ENCODE measurements at regions not wholly inside any gene's neighbourhood (a gene's known extent, or its start where the extent isn't known, plus 50 kb on each side); places are given as distances from the start of the nearest gene placed in this dataset.
A peak's percentile ranks its signal among the peaks of the same experiment; 100 is the strongest.

GRCh38 chr2:13052547-13052946 lies 335.8 kb downstream of the TRIB2 start:
- ChIA-PET CTCF (interaction anchor here (1.3 kb wide), 1 partner anchor 10 kb away, joined by 3 read pairs; no protein-coding TSS in a partner anchor), POLR2A (no interaction called here)
- Histone ChIP-seq H3K27ac (ENCODE audit: low read length in 2 of 2) (no peak overlapping the region), H4K20me1 (ENCODE audit: control insufficient read depth, insufficient read depth, low read length, poor library complexity, severe bottlenecking) (no peaks in the 10 kb centered on the region), H3K4me2 (replicated peaks; ENCODE audit: low read depth, low read length, poor library complexity, severe bottlenecking) (no peak overlapping the region), H3K79me2 (ENCODE audit: control insufficient read depth, insufficient read depth, low read length) (no peaks in the 10 kb centered on the region), H2AFZ (ENCODE audit: insufficient read depth, low read depth, low read length, poor library complexity, severe bottlenecking) (no peak overlapping the region), H3K9me3 (ENCODE audit: control extremely low read depth in 1 of 3, control insufficient read depth in 2 of 3, insufficient read depth in 1 of 3, low read length in 2 of 3) (no peaks in the 10 kb centered on the region), H3K36me3 (replicated peaks in 1 of 2; ENCODE audit: control extremely low read depth in 1 of 2, control insufficient read depth in 1 of 2, extremely low read depth in 1 of 2, insufficient read depth in 2 of 2, low read length in 1 of 2) (no peaks in the 10 kb centered on the region), H3K9ac (ENCODE audit: low read length) (no peak overlapping the region), H3K4me1 (ENCODE audit: control insufficient read depth in 2 of 2, insufficient read depth in 2 of 2, low read length in 2 of 2) (no peaks in the 10 kb centered on the region), H3K4me3 (ENCODE audit: control extremely low read depth in 1 of 5, extremely low read depth in 1 of 5, insufficient read depth in 1 of 5, low read depth in 2 of 5, low read length in 4 of 5) (no peak overlapping the region), H3K27me3 (replicated peaks in 1 of 4; ENCODE audit: control extremely low read depth in 1 of 4, control insufficient read depth in 3 of 4, insufficient read depth in 4 of 4, low read length in 3 of 4) (peaks cover 0 to 5% (median 2%) of the 10 kb centered on the region in 4 experiments)
- no CpG with 5 or more reads among the region's 4 CpGs for WGBS (ENCODE audit: insufficient coverage)
- Mint-ChIP-seq H3K4me1 (no peaks in the 10 kb centered on the region), H3K27ac (no peak overlapping the region), H3K4me3 (no peak overlapping the region), H3K9me3 (ENCODE audit: insufficient read depth) (no peaks in the 10 kb centered on the region), H3K27me3 (peaks cover 18% of the 10 kb centered on the region)
- TF ChIP-seq EZH2 (IDR thresholded peaks at IDR 0.05; ENCODE audit: borderline replicate concordance, insufficient read depth, low read depth, low read length, poor library complexity, severe bottlenecking) (no peak), CTCF (IDR thresholded peaks at IDR 0.05) (no peak)
- intact Hi-C loops (cut with micrococcal nuclease) = no loop called here
- DNase-seq (no peak), ATAC-seq (ENCODE audit: low read depth) (no peak)

GRCh38 chr2:13056259-13056843 lies 339.6 kb downstream of the TRIB2 start:
- no peak for ATAC-seq (ENCODE audit: low read depth)
- Histone ChIP-seq H3K27ac (ENCODE audit: low read length in 2 of 2) (no peak overlapping the region), H2AFZ (ENCODE audit: insufficient read depth, low read depth, low read length, poor library complexity, severe bottlenecking) (no peak overlapping the region)

More at GRCh38 chr2:13056259-13056843, 339.6 kb downstream of the TRIB2 start:
- Mint-ChIP-seq H3K4me1 (no peaks in the 10 kb centered on the region), H3K4me3 (no peak overlapping the region), H3K27me3 (peaks cover 18% of the 10 kb centered on the region), H3K9me3 (ENCODE audit: insufficient read depth) (no peaks in the 10 kb centered on the region), H3K27ac (no peak overlapping the region)
- H4K20me1 ChIP-seq (ENCODE audit: control insufficient read depth, insufficient read depth, low read length, poor library complexity, severe bottlenecking) = no peaks in the 10 kb centered on the region
- no peak overlapping the region for H3K9ac ChIP-seq (ENCODE audit: low read length)
- intact Hi-C loops (cut with micrococcal nuclease) = no loop called here
- ChIA-PET CTCF (no interaction called here), POLR2A (no interaction called here)
- H3K79me2 ChIP-seq (ENCODE audit: control insufficient read depth, insufficient read depth, low read length) = no peaks in the 10 kb centered on the region
- no peaks in the 10 kb centered on the region for H3K4me1 ChIP-seq (ENCODE audit: control insufficient read depth in 2 of 2, insufficient read depth in 2 of 2, low read length in 2 of 2)
- H3K4me3 ChIP-seq (ENCODE audit: control extremely low read depth in 1 of 5, extremely low read depth in 1 of 5, insufficient read depth in 1 of 5, low read depth in 2 of 5, low read length in 4 of 5) = no peak overlapping the region
- no peak for TF ChIP-seq EZH2 (IDR thresholded peaks at IDR 0.05; ENCODE audit: borderline replicate concordance, insufficient read depth, low read depth, low read length, poor library complexity, severe bottlenecking)
- TF ChIP-seq CTCF (IDR thresholded peaks at IDR 0.05) = peak; percentile 56
- no peaks in the 10 kb centered on the region for H3K36me3 ChIP-seq (replicated peaks in 1 of 2; ENCODE audit: control extremely low read depth in 1 of 2, control insufficient read depth in 1 of 2, extremely low read depth in 1 of 2, insufficient read depth in 2 of 2, low read length in 1 of 2)
- H3K9me3 ChIP-seq (ENCODE audit: control extremely low read depth in 1 of 3, control insufficient read depth in 2 of 3, insufficient read depth in 1 of 3, low read length in 2 of 3) = no peaks in the 10 kb centered on the region
- no peak for DNase-seq
- WGBS (ENCODE audit: insufficient coverage) = 100% methylated on average over 1 of the region's 3 CpGs
- peaks cover 0 to 8% (median 2%) of the 10 kb centered on the region in 4 experiments for H3K27me3 ChIP-seq (replicated peaks in 1 of 4; ENCODE audit: control extremely low read depth in 1 of 4, control insufficient read depth in 3 of 4, insufficient read depth in 4 of 4, low read length in 3 of 4)
- no peak overlapping the region for H3K4me2 ChIP-seq (replicated peaks; ENCODE audit: low read depth, low read length, poor library complexity, severe bottlenecking)

Measured in B cell (primary cell).